ENCODE measurements at regions not wholly inside any gene's neighbourhood (a gene's known extent, or its start where the extent isn't known, plus 50 kb on each side); places are given as distances from the start of the nearest gene placed in this dataset.
"Not testable (repeated sequence)": the region's sequence is repeated elsewhere in the genome, so short reads cannot be mapped to it uniquely, and the experiment has no call there.

GRCh38 chr16:35602116-35602515 is 2142.7 kb downstream of the TP53TG3F start:
- TF ChIP-seq CTCF (conservative IDR thresholded peaks at IDR 0.05; ENCODE audit: low read depth, low read length) (no peak), EZH2 (IDR thresholded peaks at IDR 0.05; ENCODE audit: borderline replicate concordance, low read depth, low read length, poor library complexity, severe bottlenecking) (no peak)
- H3K36me3 ChIP-seq (ENCODE audit: insufficient read depth, low read length, poor library complexity, severe bottlenecking): no peaks in the 10 kb centered on the region
- no peaks in the 10 kb centered on the region for H3K4me1 ChIP-seq (ENCODE audit: insufficient read depth, low read length, poor library complexity, severe bottlenecking)
- intact Hi-C loops (cut with micrococcal nuclease; ENCODE audit: unreplicated experiment): loop anchor here (5.0 to 10.0 kb wide), 2 partner anchors 77 to 95 kb away; no protein-coding TSS in a partner anchor
- POLR2A ChIA-PET (ENCODE audit: low non-redundant PET): no interaction called here
- CTCF ChIA-PET: no interaction called here
- no peak overlapping the region for H3K4me3 ChIP-seq (ENCODE audit: low read depth, low read length, poor library complexity, severe bottlenecking)
- DNase-seq (ENCODE audit: low spot score): no peak
- H3K9me3 ChIP-seq (ENCODE audit: low read depth, low read length, poor library complexity, severe bottlenecking): peaks cover 36% of the 10 kb centered on the region
- no TSS peak for BruUV-seq (replicated peaks)
- no peak overlapping the region for H3K27ac ChIP-seq (ENCODE audit: low read depth, low read length, poor library complexity, severe bottlenecking)
- H3K27me3 ChIP-seq (replicated peaks; ENCODE audit: insufficient read depth, low read depth, low read length, poor library complexity): no peaks in the 10 kb centered on the region

- intact Hi-C loops (cut with micrococcal nuclease; ENCODE audit: unreplicated experiment): loop anchor here (5.0 to 10.0 kb wide), 2 partner anchors 79 to 94 kb away; no protein-coding TSS in a partner anchor
- H3K27ac ChIP-seq (ENCODE audit: low read depth, low read length, poor library complexity, severe bottlenecking); POLR2A ChIA-PET (ENCODE audit: low non-redundant PET); CTCF ChIA-PET; H3K27me3 ChIP-seq (replicated peaks; ENCODE audit: insufficient read depth, low read depth, low read length, poor library complexity); BruUV-seq (replicated peaks); H3K36me3 ChIP-seq (ENCODE audit: insufficient read depth, low read length, poor library complexity, severe bottlenecking); H3K4me1 ChIP-seq (ENCODE audit: insufficient read depth, low read length, poor library complexity, severe bottlenecking); DNase-seq (ENCODE audit: low spot score); H3K4me3 ChIP-seq (ENCODE audit: low read depth, low read length, poor library complexity, severe bottlenecking): not testable (repeated sequence)
- H3K9me3 ChIP-seq (ENCODE audit: low read depth, low read length, poor library complexity, severe bottlenecking): peaks cover 32% of the 10 kb centered on the region
Measured at GRCh38 chr16:35603371-35603770, 2144.0 kb downstream of the TP53TG3F start.

GRCh38 chr16:35605921-35606320 is 2146.5 kb downstream of the TP53TG3F start:
- no peaks in the 10 kb centered on the region for H3K27me3 ChIP-seq (replicated peaks; ENCODE audit: insufficient read depth, low read depth, low read length, poor library complexity)
- CTCF ChIA-PET: no interaction called here
- intact Hi-C loops (cut with micrococcal nuclease; ENCODE audit: unreplicated experiment): loop anchor here (10.0 kb wide), 1 partner anchor 81 kb away; no protein-coding TSS in a partner anchor
- BruUV-seq (replicated peaks): no TSS peak
- H3K9me3 ChIP-seq (ENCODE audit: low read depth, low read length, poor library complexity, severe bottlenecking): peaks cover 22% of the 10 kb centered on the region
- H3K4me3 ChIP-seq (ENCODE audit: low read depth, low read length, poor library complexity, severe bottlenecking): no peak overlapping the region
- no peaks in the 10 kb centered on the region for H3K36me3 ChIP-seq (ENCODE audit: insufficient read depth, low read length, poor library complexity, severe bottlenecking)
- no peak overlapping the region for H3K27ac ChIP-seq (ENCODE audit: low read depth, low read length, poor library complexity, severe bottlenecking)
- POLR2A ChIA-PET (ENCODE audit: low non-redundant PET): no interaction called here
- no peak for DNase-seq (ENCODE audit: low spot score)
- H3K4me1 ChIP-seq (ENCODE audit: insufficient read depth, low read length, poor library complexity, severe bottlenecking): no peaks in the 10 kb centered on the region
- TF ChIP-seq EZH2 (IDR thresholded peaks at IDR 0.05; ENCODE audit: borderline replicate concordance, low read depth, low read length, poor library complexity, severe bottlenecking) (no peak), CTCF (conservative IDR thresholded peaks at IDR 0.05; ENCODE audit: low read depth, low read length) (no peak)

GRCh38 chr16:35614883-35615282 is 2155.5 kb downstream of the TP53TG3F start:
- POLR2A ChIA-PET (ENCODE audit: low non-redundant PET); intact Hi-C loops (cut with micrococcal nuclease; ENCODE audit: unreplicated experiment); H3K4me3 ChIP-seq (ENCODE audit: low read depth, low read length, poor library complexity, severe bottlenecking); H3K27me3 ChIP-seq (replicated peaks; ENCODE audit: insufficient read depth, low read depth, low read length, poor library complexity); DNase-seq (ENCODE audit: low spot score); BruUV-seq (replicated peaks); H3K9me3 ChIP-seq (ENCODE audit: low read depth, low read length, poor library complexity, severe bottlenecking); H3K27ac ChIP-seq (ENCODE audit: low read depth, low read length, poor library complexity, severe bottlenecking); H3K4me1 ChIP-seq (ENCODE audit: insufficient read depth, low read length, poor library complexity, severe bottlenecking); H3K36me3 ChIP-seq (ENCODE audit: insufficient read depth, low read length, poor library complexity, severe bottlenecking); CTCF ChIA-PET: not testable (repeated sequence)

- H3K9me3 ChIP-seq (ENCODE audit: low read depth, low read length, poor library complexity, severe bottlenecking); H3K36me3 ChIP-seq (ENCODE audit: insufficient read depth, low read length, poor library complexity, severe bottlenecking); H3K4me3 ChIP-seq (ENCODE audit: low read depth, low read length, poor library complexity, severe bottlenecking); H3K4me1 ChIP-seq (ENCODE audit: insufficient read depth, low read length, poor library complexity, severe bottlenecking); H3K27ac ChIP-seq (ENCODE audit: low read depth, low read length, poor library complexity, severe bottlenecking); POLR2A ChIA-PET (ENCODE audit: low non-redundant PET); DNase-seq (ENCODE audit: low spot score); H3K27me3 ChIP-seq (replicated peaks; ENCODE audit: insufficient read depth, low read depth, low read length, poor library complexity); intact Hi-C loops (cut with micrococcal nuclease; ENCODE audit: unreplicated experiment); BruUV-seq (replicated peaks); CTCF ChIA-PET: not testable (repeated sequence)
Measured at GRCh38 chr16:35619176-35619575, 2159.8 kb downstream of the TP53TG3F start.
